GM21423 (cell line): ENCODE measurements at regions not wholly inside any gene's neighbourhood (a gene's known extent, or its start where the extent isn't known, plus 50 kb on each side); places are given as distances from the start of the nearest gene placed in this dataset.

ENCODE experiments used
- ATAC-seq: cut with Tn5 transposase; IDR thresholded peaks from one replicate; pipeline ENCODE4 v1.9.1; 2021; ENCODE audit warnings: mild to moderate bottlenecking, moderate library complexity; ENCODE audit not compliant: unreplicated experiment

DNA sequence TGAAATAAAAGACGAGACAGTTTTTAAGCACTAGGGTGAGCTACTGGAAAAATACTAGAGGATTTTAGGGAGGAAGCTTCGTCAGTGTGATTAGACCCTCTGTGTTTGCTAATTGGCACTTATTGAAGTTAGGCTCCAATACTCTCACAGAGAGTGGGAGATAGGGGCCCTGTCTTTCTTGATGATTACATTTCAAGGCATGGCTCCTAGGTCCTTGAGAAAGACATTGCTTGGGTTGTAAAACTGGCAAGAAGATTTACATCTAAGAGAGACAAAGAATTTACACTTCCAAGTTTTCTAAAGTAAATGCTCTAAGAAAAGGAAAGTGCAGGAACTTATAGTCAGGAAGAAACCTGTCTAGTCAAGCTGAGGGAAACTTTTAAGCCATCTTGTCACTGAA, 183.2 kb downstream of the C12orf50 start:
- ATAC-seq, result no peak

DNA sequence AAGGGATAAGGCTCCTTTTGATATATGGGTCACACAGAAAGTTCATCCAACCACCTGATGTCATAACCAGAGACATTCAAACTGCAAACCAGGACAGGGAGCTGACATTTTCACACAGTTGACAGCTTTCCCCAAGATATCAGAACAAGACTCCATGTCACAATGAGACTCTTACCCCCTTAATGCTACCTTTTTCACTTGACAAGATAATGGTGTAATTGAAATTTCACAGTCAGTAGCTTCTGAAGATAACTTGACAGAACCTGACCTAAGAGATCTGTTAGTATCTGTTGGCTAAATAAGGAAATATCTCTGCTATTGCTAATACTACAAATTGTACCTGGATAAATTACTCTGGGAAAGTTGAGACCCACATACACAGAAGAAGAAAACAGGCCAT, 187.3 kb downstream of the C12orf50 start:
- no peak for ATAC-seq

- ATAC-seq, result no peak
Observed at GRCh38 chr12:87836190-87836589, 193.0 kb downstream of the C12orf50 start.

GRCh38 chr12:87828382-87828973, 200.7 kb downstream of the C12orf50 start:
- no peak for ATAC-seq

- no peak for ATAC-seq
Observed at GRCh38 chr12:87827638-87828264, 201.4 kb downstream of the C12orf50 start.

GRCh38 chr12:87822923-87823322, 206.3 kb downstream of the C12orf50 start:
- ATAC-seq, result no peak

DNA sequence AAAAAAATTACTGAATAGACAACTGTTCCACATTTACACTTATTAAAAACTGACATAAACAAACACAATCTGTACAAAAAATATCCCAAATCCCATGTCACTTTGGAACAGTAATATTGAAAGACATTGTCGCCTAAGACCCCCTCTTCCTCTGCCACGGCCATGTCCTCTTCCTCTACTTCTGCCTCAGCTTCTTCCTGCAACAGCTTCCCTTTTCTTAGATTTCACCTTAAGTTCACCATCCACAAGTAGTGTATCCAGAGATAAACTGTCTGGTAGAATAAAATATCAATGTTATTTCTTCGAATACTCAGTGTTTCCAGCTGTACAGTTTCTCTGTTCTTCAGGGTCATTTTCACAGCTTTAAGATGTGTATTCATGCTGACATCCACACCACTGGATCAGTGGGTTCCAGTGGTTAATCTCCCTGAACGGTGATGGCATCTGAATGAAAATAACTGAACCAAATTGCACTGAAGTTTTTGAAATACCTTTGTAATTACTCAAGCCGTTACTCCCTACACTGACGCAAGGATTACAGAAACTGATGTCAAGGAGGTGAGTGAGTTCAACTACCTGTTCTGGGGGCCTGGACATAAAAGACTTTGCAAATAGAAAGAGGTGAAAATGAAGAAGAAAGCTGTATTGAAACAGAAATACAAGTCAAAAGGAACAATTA, 208.5 kb downstream of the C12orf50 start:
- ATAC-seq, result no peak

DNA sequence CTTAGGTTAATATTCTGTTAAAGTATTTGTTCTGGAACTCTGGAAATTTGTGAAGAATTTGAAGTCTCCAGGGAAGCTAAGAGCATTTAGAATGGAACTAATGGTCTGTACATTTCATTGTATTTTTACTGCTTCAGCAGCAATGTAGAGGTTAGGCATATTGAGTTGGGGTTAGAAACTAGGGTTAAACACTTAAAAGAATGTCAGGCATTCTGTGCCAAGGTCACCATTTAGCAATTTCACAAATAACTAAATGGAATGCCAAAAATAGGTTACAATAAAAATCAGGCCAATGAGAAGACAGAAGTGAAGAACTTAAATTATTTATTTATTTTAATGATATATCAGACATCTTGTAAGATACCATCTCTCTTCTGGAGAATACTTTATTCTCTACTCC, 210.8 kb downstream of the C12orf50 start:
- no peak for ATAC-seq

DNA sequence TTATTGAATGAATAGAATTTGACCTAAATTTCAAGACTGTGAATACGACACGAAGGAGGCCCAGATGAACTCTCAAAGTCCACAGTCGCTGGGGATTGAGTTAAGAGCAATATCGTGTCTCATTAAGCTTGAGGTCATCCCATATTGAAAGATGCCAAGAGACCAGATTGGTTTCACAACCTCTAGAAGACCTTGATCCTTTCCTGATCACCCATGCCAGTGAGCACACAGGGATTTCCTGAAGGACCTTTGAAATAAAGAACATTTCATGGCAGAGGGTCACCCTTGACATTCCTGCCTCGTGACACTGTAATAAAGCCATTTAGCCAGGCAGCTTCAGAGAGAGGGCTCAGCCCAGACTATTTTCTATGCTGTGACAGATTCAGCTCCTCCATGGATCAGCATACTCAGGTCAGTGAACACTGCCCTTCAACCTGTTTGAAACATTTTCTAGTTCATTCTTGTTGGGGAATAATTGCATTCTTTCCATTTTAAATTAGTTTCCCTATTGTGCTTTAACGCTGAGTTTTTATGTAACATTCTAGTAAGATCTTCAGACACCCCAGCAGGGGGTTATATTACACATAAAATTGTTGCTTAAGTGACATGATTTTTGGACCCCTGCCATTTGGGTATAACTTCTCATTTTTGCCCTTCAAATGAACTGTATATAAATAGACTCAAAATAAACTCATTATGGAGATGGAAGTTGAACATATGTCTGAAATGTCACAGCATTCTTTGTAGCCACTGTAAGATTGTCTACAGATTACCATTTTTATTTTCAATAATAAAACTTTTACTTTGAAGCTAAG, 213.2 kb downstream of the C12orf50 start:
- no peak for ATAC-seq

GRCh38 chr12:87814625-87815024, 214.6 kb downstream of the C12orf50 start:
- ATAC-seq, result no peak

GRCh38 chr12:87813476-87814234, 215.5 kb downstream of the C12orf50 start:
- no peak for ATAC-seq

- ATAC-seq, result no peak
Observed at GRCh38 chr12:87812681-87813080, 216.5 kb downstream of the C12orf50 start.

DNA sequence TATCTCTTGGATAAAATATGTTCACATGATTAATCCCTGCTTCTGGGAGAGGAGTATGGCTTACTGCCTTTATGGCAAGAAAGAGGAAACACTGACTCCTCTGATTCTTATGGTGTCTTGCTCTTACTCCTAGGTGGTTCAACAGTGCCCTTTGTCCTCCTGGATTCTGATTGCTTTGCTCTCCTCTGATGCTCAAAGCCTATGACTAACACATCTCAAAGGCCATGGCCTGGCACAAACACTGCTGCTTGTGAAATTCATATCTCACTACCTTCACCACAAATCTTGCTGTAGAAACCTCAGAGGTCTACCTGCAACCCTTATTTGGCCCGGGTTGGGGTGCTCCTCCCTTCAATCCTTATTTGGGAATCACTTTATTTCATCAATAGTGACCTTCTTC, 217.2 kb downstream of the C12orf50 start:
- no peak for ATAC-seq

- ATAC-seq, result no peak
Observed at GRCh38 chr12:87809916-87810315, 219.3 kb downstream of the C12orf50 start.

- no peak for ATAC-seq
Observed at GRCh38 chr12:87807086-87807485, 222.1 kb downstream of the C12orf50 start.

GRCh38 chr12:87806310-87806709, 222.9 kb downstream of the C12orf50 start:
- ATAC-seq, result no peak

- no peak for ATAC-seq
Observed at GRCh38 chr12:87804386-87804785, 224.8 kb downstream of the C12orf50 start.

- no peak for ATAC-seq
Observed at GRCh38 chr12:87802721-87803011, 226.5 kb downstream of the C12orf50 start.

- ATAC-seq, result no peak
Observed at GRCh38 chr12:87801860-87802720, 227.1 kb downstream of the C12orf50 start.

DNA sequence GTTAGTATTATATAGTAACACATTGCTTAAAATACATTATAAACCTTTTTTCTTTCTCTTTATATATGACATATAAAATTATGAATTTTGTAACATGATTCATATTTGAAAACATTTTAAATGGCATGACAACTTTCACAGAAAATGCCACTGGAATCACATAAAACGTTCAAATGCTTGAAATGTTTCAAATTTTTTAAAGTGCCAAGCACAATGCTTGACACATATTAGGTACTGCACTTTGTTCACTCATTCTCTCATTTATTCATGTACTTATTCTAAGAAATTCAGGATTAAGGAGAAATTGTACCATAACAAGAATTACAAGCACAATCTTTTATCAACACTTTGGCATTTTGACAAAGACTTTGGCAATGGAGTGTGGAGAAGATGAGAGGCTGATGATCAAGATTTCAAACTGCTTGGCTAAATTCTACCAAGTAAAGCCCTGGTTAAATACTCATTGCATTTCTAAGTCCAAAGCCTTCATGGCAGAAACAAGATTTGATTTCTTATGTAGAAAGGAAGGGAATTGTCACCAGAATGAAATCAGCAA, 232.2 kb downstream of the C12orf50 start:
- no peak for ATAC-seq
